ENCODE measurements at regions not wholly inside any gene's neighbourhood (a gene's known extent, or its start where the extent isn't known, plus 50 kb on each side); places are given as distances from the start of the nearest gene placed in this dataset.

- no peaks in the 10 kb centered on the region for H4K20me1 ChIP-seq (ENCODE audit: insufficient read depth, low read length)
- H3K9me3 ChIP-seq (ENCODE audit: control insufficient read depth, insufficient read depth, low read length), result 0 out of 2 replicates have a peak, but pooled peaks cover 2% of the 10 kb centered on the region
- no peak overlapping the region for H3K56ac ChIP-seq (ENCODE audit: extremely low read depth, insufficient read depth, low read length)
- H2BK5ac ChIP-seq (ENCODE audit: low read depth, low read length, poor library complexity, severe bottlenecking), result no peak overlapping the region
- ChIA-PET POLR2A (ENCODE audit: unreplicated experiment) (no interaction called here), CTCF (no interaction called here)
- no peak overlapping the region for H3K23ac ChIP-seq (ENCODE audit: low read depth, low read length)
- H3K79me1 ChIP-seq (ENCODE audit: low read depth in 1 of 2, low read length in 2 of 2), result no peaks in the 10 kb centered on the region
- BruUV-seq (replicated peaks), result no TSS peak
- no peak overlapping the region for H2AFZ ChIP-seq (replicated peaks; ENCODE audit: low read length, poor library complexity)
- H3K4me3 ChIP-seq (ENCODE audit: insufficient read depth, low read depth, low read length), result no peak overlapping the region
- no peak overlapping the region for H3K18ac ChIP-seq (ENCODE audit: low read depth, low read length)
- in situ Hi-C loops (cut with MboI; ENCODE audit: low sequenced_read_pairs), result no loop called here
- H3K36me3 ChIP-seq (ENCODE audit: control insufficient read depth, insufficient read depth, low read length), result no peaks in the 10 kb centered on the region
- H3K14ac ChIP-seq (replicated peaks; ENCODE audit: low read depth, low read length), result no peak overlapping the region
- H4K91ac ChIP-seq (ENCODE audit: insufficient read depth, low read depth, low read length), result no peak overlapping the region
- no peak overlapping the region for H3K27ac ChIP-seq (ENCODE audit: insufficient read depth, low read length)
- DNase-seq (no peak), ATAC-seq (ENCODE audit: low read depth) (no peak)
- H2BK15ac ChIP-seq (ENCODE audit: low read depth, low read length), result no peak overlapping the region
- no peak overlapping the region for H3K4ac ChIP-seq (ENCODE audit: low read depth, low read length)
- WGBS, 2 experiments (ENCODE audit: extremely low coverage in 2 of 2, insufficient read length in 1 of 2), result no CpG with 5 or more reads among the region's 4 CpGs
- TF ChIP-seq SMC3 (IDR thresholded peaks at IDR 0.05; ENCODE audit: low read depth, low read length), result no peak
- no peak for TF ChIP-seq RAD21 (IDR thresholded peaks at IDR 0.05; ENCODE audit: low read length)
- no peak for TF ChIP-seq MXI1 (IDR thresholded peaks at IDR 0.05; ENCODE audit: borderline replicate concordance, low read depth, low read length)
- TF ChIP-seq ELK1 (IDR thresholded peaks at IDR 0.05; ENCODE audit: borderline replicate concordance, low read depth, low read length), result no peak
- no peak for TF ChIP-seq CHD1 (IDR thresholded peaks at IDR 0.05; ENCODE audit: low read depth, low read length)
- TF ChIP-seq FOS (IDR thresholded peaks at IDR 0.05; ENCODE audit: low read depth, low read length), result no peak
- TF ChIP-seq MAFK (IDR thresholded peaks at IDR 0.05; ENCODE audit: low read depth, low read length), result no peak
- no peak for TF ChIP-seq NFE2L2 (IDR thresholded peaks at IDR 0.05; ENCODE audit: low read depth, low read length)
- H2BK120ac ChIP-seq (ENCODE audit: low read depth, low read length), result no peak overlapping the region
- no peak overlapping the region for H4K5ac ChIP-seq (ENCODE audit: low read depth, low read length)
- H2BK20ac ChIP-seq (ENCODE audit: low read depth, low read length), result no peak overlapping the region
- dilution Hi-C loops (cut with HindIII; ENCODE audit: low sequenced_read_pairs, unreplicated experiment), result no loop called here
- no peak overlapping the region for H4K8ac ChIP-seq (ENCODE audit: low read depth in 2 of 2, low read length in 2 of 2)
- H2AK5ac ChIP-seq (ENCODE audit: low read depth, low read length), result no peak overlapping the region
- H3K4me2 ChIP-seq (ENCODE audit: low read depth, low read length), result no peak overlapping the region
- no peaks in the 10 kb centered on the region for H3K4me1 ChIP-seq (ENCODE audit: control insufficient read depth, insufficient read depth, low read length)
- no peak overlapping the region for H3K9ac ChIP-seq (ENCODE audit: low read depth, low read length)
- H3K9me1 ChIP-seq (ENCODE audit: insufficient read depth, low read length), result no peaks in the 10 kb centered on the region
- H2AK9ac ChIP-seq (replicated peaks; ENCODE audit: low read depth, low read length, poor library complexity), result no peak overlapping the region
- H3K27me3 ChIP-seq (ENCODE audit: control insufficient read depth, insufficient read depth, low read length), result no peaks in the 10 kb centered on the region
- intact Hi-C loops (cut with micrococcal nuclease), result no loop called here
These were observed 448.4 kb downstream of the RPS6KC1 start for GRCh38 chr1:213499444-213499843.

Data from IMR-90 (cell line).